ENCODE measurements at regions not wholly inside any gene's neighbourhood (a gene's known extent, or its start where the extent isn't known, plus 50 kb on each side); places are given as distances from the start of the nearest gene placed in this dataset.

DNA sequence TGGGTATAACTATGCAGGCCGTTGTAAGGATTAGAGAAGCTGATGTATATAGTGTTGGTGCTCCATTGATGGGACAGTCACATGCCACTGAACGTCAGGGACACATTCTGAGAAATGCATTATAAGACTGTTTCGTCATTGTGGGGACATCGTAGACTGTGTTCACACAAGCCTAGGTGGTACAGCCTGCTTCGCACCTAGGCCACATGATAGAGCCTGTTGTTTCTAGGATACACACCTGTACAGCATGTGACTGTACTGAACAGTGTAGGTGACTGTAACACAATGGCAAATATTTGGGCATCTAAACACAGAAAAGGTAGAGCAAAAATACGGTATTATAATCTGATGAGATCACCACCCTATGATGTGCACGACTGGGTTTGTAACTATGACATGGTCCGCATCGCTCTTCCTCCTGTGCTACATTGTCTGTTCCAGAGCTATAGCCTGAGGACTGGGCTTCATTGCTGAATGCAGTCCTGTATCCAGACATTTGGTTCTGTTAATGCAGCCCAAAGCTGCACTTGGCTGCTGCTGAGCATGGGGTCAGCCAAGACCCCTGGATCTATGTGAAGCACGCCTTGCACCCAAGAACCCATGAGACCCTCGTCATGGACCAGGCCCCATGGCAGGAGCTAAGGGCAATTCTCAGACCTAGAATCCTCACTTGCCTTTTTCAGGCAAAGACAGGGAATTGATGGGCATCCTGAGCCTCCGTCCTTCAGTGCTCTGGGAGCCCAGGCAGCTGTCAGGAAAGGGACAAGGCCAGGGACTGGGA, 51.1 kb upstream of the THY1 start:
- no peak for DNase-seq (ENCODE audit: low read depth)

DNA sequence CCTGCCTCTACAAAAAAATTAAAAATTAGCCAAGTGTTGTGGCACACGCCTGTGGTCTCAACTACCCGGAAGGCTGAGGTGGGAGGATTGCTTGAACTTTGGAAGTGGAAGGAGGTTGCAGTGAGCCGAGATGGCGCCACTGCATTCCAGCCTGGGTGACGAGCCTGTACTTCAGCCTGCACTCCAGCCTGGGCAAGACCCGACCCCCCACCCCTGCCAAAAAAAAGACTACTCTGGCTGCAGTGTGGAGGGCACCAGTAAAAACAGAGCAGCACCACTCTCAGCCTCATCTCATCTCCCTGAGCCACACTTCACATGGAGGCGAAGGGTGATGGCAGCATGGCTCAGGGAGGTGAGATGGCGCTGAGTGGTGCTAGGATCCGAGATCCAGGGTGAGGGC, 50.3 kb upstream of the THY1 start:
- no peak for DNase-seq (ENCODE audit: low read depth)

DNA sequence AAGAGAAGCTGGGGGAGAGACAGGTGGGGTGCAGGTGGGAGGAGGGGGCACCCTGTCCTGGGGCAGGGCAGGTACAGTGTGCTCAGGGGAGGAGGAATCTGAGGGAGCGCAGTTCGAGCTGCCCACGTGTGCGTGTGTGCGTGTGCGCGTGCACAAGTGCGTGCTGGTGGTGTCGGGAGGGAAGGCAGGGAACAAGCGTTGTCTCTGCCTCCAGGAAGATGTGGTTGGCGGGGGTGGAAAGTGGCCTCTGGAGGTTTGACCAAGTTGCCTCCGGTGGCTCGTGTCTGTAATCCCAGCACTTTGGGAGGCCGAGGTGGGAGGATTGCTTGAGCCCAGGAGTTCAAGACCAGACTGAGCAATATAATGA, 49.9 kb upstream of the THY1 start:
- DNase-seq (ENCODE audit: low read depth): no peak
